A549 (cell line): ENCODE measurements at regions not wholly inside any gene's neighbourhood (a gene's known extent, or its start where the extent isn't known, plus 50 kb on each side); places are given as distances from the start of the nearest gene placed in this dataset.

Source experiments
- ATAC-seq, 2 experiments: fragments of 200-7000 bp in 1 of 2; fragments of >200 bp in 1 of 2; cut with Nextera tagmentation in 1 of 2; cut with Tn5 transposase in 1 of 2; 3 replicates each; pipeline versions ENCODE4 v1.8.0 to v1.9.1; 2018 to 2020; ENCODE audit warnings: mild to moderate bottlenecking in 1 of 2, moderate library complexity in 1 of 2
- CTCF ChIA-PET: fragments of 300-600 bp; sonication (Branson Sonifier 250); formaldehyde crosslinking; extraction: SDS; loops from one replicate; lab custom pipeline; 2021; ENCODE audit warnings: antibody characterized with exemption, inconsistent platforms; lab: Yijun Ruan, JAX
- POLR2A ChIA-PET: fragments of 350-600 bp; formaldehyde crosslinking; extraction: SDS; loops from one replicate; lab custom pipeline; 2021; ENCODE audit warnings: antibody characterized with exemption, inconsistent platforms; lab: Yijun Ruan, JAX
- DNase-seq, 2 experiments: peaks; one replicate each; pipeline versions ENCODE4 v3.0.0 to v3.0.0-alpha.2; 2011 to 2016; ENCODE audit warnings: low read depth in 1 of 2, low spot score in 1 of 2
- FAIRE-seq: peaks from 2 replicates; lab custom pipeline; 2011; peaks lifted over from hg19 to GRCh38; lab: Jason Lieb, UNC
- H3K27ac ChIP-seq, 2 experiments: fragments of >200 bp; sonication (Bioruptor Twin); formaldehyde crosslinking; 3 replicates each; pipeline ENCODE4 v1.5.1; 2016 to 2017
- H3K4me1 ChIP-seq: fragments of >200 bp; sonication (Bioruptor Twin); formaldehyde crosslinking; 3 replicates; pipeline ENCODE4 v1.6.1; 2016
- H3K4me2 ChIP-seq: fragments of >200 bp; sonication (Bioruptor Twin); formaldehyde crosslinking; 3 replicates; pipeline ENCODE4 v1.6.1; 2016
- H3K4me3 ChIP-seq: fragments of >200 bp; sonication (Bioruptor Twin); formaldehyde crosslinking; 3 replicates; pipeline ENCODE4 v1.5.1; 2016
- H3K9me3 ChIP-seq: fragments of >200 bp; sonication (Bioruptor Twin); formaldehyde crosslinking; 3 replicates; pipeline ENCODE4 v1.6.1; 2016
- ATOH8 ChIP-seq: fragments of 250-450 bp; sonication (Bioruptor Pico); IDR thresholded peaks from 2 replicates; pipeline ENCODE4 v1.5.0; 2020; ENCODE audit warnings: low read depth, mild to moderate bottlenecking, moderate library complexity
- BCL3 ChIP-seq: fragments of >200 bp; sonication (Bioruptor Twin); formaldehyde crosslinking; IDR thresholded peaks from 3 replicates; pipeline ENCODE4 v1.6.1; 2016
- CBX2 ChIP-seq: fragments of 200-600 bp; sonication (generic); IDR thresholded peaks from 2 replicates; pipeline ENCODE4 v1.6.1; 2016; ENCODE audit warnings: low read depth, mild to moderate bottlenecking, borderline replicate concordance
- CEBPB ChIP-seq, 2 experiments: fragments of >200 bp in 1 of 2; sonication (Bioruptor Twin) in 1 of 2; formaldehyde crosslinking in 1 of 2; IDR thresholded peaks; 2 replicates each; pipeline ENCODE4 v1.6.1; 2012 to 2016
- CHD2 ChIP-seq: fragments of 150-350 bp; IDR thresholded peaks from 2 replicates; pipeline ENCODE4 v1.6.1; 2014; ENCODE audit warnings: low read length; ENCODE audit not compliant: partially characterized antibody
- CHD4 ChIP-seq: fragments of 200-600 bp; sonication (generic); IDR thresholded peaks from 2 replicates; pipeline ENCODE4 v1.6.1; 2016; ENCODE audit warnings: antibody characterized with exemption, mild to moderate bottlenecking, borderline replicate concordance
- CTCF ChIP-seq: fragments of >200 bp; sonication (Bioruptor Twin); formaldehyde crosslinking; IDR thresholded peaks from 3 replicates; pipeline ENCODE4 v1.5.1; 2016
- E2F6 ChIP-seq: IDR thresholded peaks from 2 replicates; pipeline ENCODE4 v1.6.1; 2012; ENCODE audit warnings: low read depth, borderline replicate concordance
- EHF ChIP-seq: fragments of 250-450 bp; sonication (Bioruptor Pico); IDR thresholded peaks from 2 replicates; pipeline ENCODE4 v1.5.0; 2020; ENCODE audit warnings: mild to moderate bottlenecking
- ELK1 ChIP-seq: fragments of 150-350 bp; IDR thresholded peaks from 2 replicates; pipeline ENCODE4 v1.6.1; 2014; ENCODE audit warnings: low read depth, mild to moderate bottlenecking, low read length
- FOSL2 ChIP-seq, 2 experiments: fragments of 450-650 bp in 1 of 2; fragments of >200 bp in 1 of 2; sonication (Bioruptor Twin) in 1 of 2; formaldehyde crosslinking; IDR thresholded peaks; 2 replicates each; pipeline versions ENCODE4 v1.5.0 to v1.6.1; 2016 to 2020; ENCODE audit warnings: mild to moderate bottlenecking in 1 of 2, moderate library complexity in 1 of 2
- FOXS1 ChIP-seq: fragments of 250-450 bp; sonication (Bioruptor Pico); IDR thresholded peaks from 2 replicates; pipeline ENCODE4 v1.5.0; 2020; ENCODE audit warnings: mild to moderate bottlenecking, moderate library complexity
- HOXB13 ChIP-seq: fragments of 250-450 bp; sonication (Bioruptor Pico); IDR thresholded peaks from 2 replicates; pipeline ENCODE4 v1.5.0; 2020; ENCODE audit warnings: low read depth, mild to moderate bottlenecking, moderate library complexity
- JUNB ChIP-seq: fragments of >200 bp; sonication (Bioruptor Twin); formaldehyde crosslinking; IDR thresholded peaks from 2 replicates; pipeline ENCODE4 v1.6.1; 2016
- KDM5A ChIP-seq: fragments of 200-600 bp; sonication (generic); IDR thresholded peaks from 2 replicates; pipeline ENCODE4 v1.6.1; 2016; ENCODE audit warnings: antibody characterized with exemption, mild to moderate bottlenecking
- MAFK ChIP-seq: fragments of 450-650 bp; IDR thresholded peaks from 2 replicates; pipeline ENCODE4 v1.6.1; 2014; ENCODE audit not compliant: partially characterized antibody
- MAZ ChIP-seq: fragments of 150-350 bp; IDR thresholded peaks from 2 replicates; pipeline ENCODE4 v1.6.1; 2014; ENCODE audit warnings: antibody characterized with exemption, low read depth, low read length, borderline replicate concordance
- NPAS2 ChIP-seq: fragments of 250-450 bp; sonication (Bioruptor Pico); IDR thresholded peaks from 2 replicates; pipeline ENCODE4 v1.8.0; 2022; ENCODE audit warnings: mild to moderate bottlenecking, moderate library complexity, borderline replicate concordance
- NR3C1 ChIP-seq: fragments of >200 bp; sonication (Bioruptor Twin); formaldehyde crosslinking; IDR thresholded peaks from 3 replicates; pipeline ENCODE4 v1.6.1; 2017
- PBX3 ChIP-seq: IDR thresholded peaks from 2 replicates; pipeline ENCODE4 v1.6.1; 2012
- PHF8 ChIP-seq: fragments of 200-600 bp; sonication (generic); IDR thresholded peaks from 2 replicates; pipeline ENCODE4 v1.6.1; 2016; ENCODE audit warnings: low read depth, mild to moderate bottlenecking, antibody characterized with exemption, moderate library complexity, borderline replicate concordance
- POLR2A ChIP-seq: IDR thresholded peaks from 2 replicates; pipeline ENCODE4 v1.6.1; 2012; ENCODE audit warnings: mild to moderate bottlenecking, low read length
- RAD21 ChIP-seq, 2 experiments: fragments of >200 bp in 1 of 2; sonication (Bioruptor Twin) in 1 of 2; formaldehyde crosslinking in 1 of 2; IDR thresholded peaks in 1 of 2; conservative IDR thresholded peaks in 1 of 2; 2 replicates in 1 of 2; 3 replicates in 1 of 2; pipeline ENCODE4 v1.6.1; 2012 to 2018; ENCODE audit warnings: inconsistent platforms in 1 of 2
- RFX5 ChIP-seq: fragments of 450-650 bp; IDR thresholded peaks from 2 replicates; pipeline ENCODE4 v1.7.1; 2014; ENCODE audit warnings: antibody characterized with exemption, mild to moderate bottlenecking, moderate library complexity
- RNF2 ChIP-seq: fragments of 200-600 bp; sonication (generic); IDR thresholded peaks from 2 replicates; pipeline ENCODE4 v1.6.1; 2016; ENCODE audit warnings: low read depth, mild to moderate bottlenecking, antibody characterized with exemption, moderate library complexity, borderline replicate concordance
- SMC3 ChIP-seq: fragments of >200 bp; sonication (Bioruptor Twin); formaldehyde crosslinking; IDR thresholded peaks from 3 replicates; pipeline ENCODE4 v1.6.1; 2018; ENCODE audit warnings: inconsistent platforms
- SREBF2 ChIP-seq: fragments of 450-650 bp; IDR thresholded peaks from 2 replicates; pipeline ENCODE4 v1.6.1; 2014; ENCODE audit warnings: mild to moderate bottlenecking, moderate library complexity
- ZC3H11A ChIP-seq: fragments of 450-650 bp; IDR thresholded peaks from 2 replicates; pipeline ENCODE4 v1.6.1; 2014; ENCODE audit warnings: antibody characterized with exemption, mild to moderate bottlenecking
- ZFP36 ChIP-seq: fragments of 450-650 bp; IDR thresholded peaks from 2 replicates; pipeline ENCODE4 v1.6.1; 2014; ENCODE audit warnings: borderline replicate concordance; ENCODE audit not compliant: partially characterized antibody
- ZNF302 ChIP-seq: fragments of 250-450 bp; sonication (Bioruptor Pico); IDR thresholded peaks from 2 replicates; pipeline ENCODE4 v1.9.0; 2021; ENCODE audit warnings: inconsistent platforms, mild to moderate bottlenecking, moderate library complexity
- ZSCAN20 ChIP-seq: fragments of 250-450 bp; sonication (Bioruptor Pico); IDR thresholded peaks from 2 replicates; pipeline ENCODE4 v1.8.0; 2022; ENCODE audit warnings: mild to moderate bottlenecking, moderate library complexity
- WGBS: methylation state at CpG from one replicate; pipeline ENCODE4 v1.1.6; 2017; ENCODE audit errors: missing lambda C conversion rate; 5-methylcytosine and 5-hydroxymethylcytosine counted together

GRCh38 chr14:95008445-95009217 is 148.7 kb downstream of the DICER1 start:
- ATAC-seq: no peak
- no peak for DNase-seq
- POLR2A ChIA-PET: no interaction called here
- H3K9me3 ChIP-seq: no peaks in the 10 kb centered on the region
- H3K4me2 ChIP-seq: no peak overlapping the region
- CTCF ChIA-PET: no interaction called here
- 55% methylated on average over 15 of the region's 15 CpGs for WGBS
- FAIRE-seq: no peak
- H3K4me1 ChIP-seq: no peaks in the 10 kb centered on the region
- no peak overlapping the region for H3K4me3 ChIP-seq
- no peak overlapping the region for H3K27ac ChIP-seq
- TF ChIP-seq EHF (CRISPR knock-in tag): no peak
- no peak for TF ChIP-seq ZFP36
- TF ChIP-seq E2F6: no peak
- no peak for TF ChIP-seq CEBPB (IDR thresholded peaks at IDR 0.05)
- TF ChIP-seq RNF2: no peak
- TF ChIP-seq ZC3H11A: no peak
- TF ChIP-seq HOXB13: no peak
- TF ChIP-seq KDM5A: no peak
- TF ChIP-seq MAZ: no peak
- TF ChIP-seq CHD2: no peak
- TF ChIP-seq ZSCAN20: no peak
- no peak for TF ChIP-seq BCL3
- no peak for TF ChIP-seq ELK1
- TF ChIP-seq CBX2: no peak
- TF ChIP-seq SREBF2: no peak

- no peak for DNase-seq
- no peak overlapping the region for H3K4me2 ChIP-seq
- H3K9me3 ChIP-seq: no peaks in the 10 kb centered on the region
- 53% methylated on average over 7 of the region's 7 CpGs for WGBS
- no peak overlapping the region for H3K4me3 ChIP-seq
- POLR2A ChIA-PET: no interaction called here
- ATAC-seq: no peak
- H3K27ac ChIP-seq: no peak overlapping the region
- TF ChIP-seq RAD21 (conservative IDR thresholded peaks at IDR 0.05 in 1 of 2, IDR thresholded peaks at IDR 0.05 in 1 of 2) (no peak), PBX3 (no peak), PHF8 (no peak), CTCF (no peak), NR3C1 (no peak), POLR2A (no peak), CHD4 (no peak), RNF2 (no peak), ZNF302 (CRISPR knock-in tag) (no peak), JUNB (no peak), MAFK (no peak), FOSL2 (IDR thresholded peaks at IDR 0.05) (no peak), FOSL2 (CRISPR knock-in tag; IDR thresholded peaks at IDR 0.05) (no peak), NPAS2 (no peak), SMC3 (no peak), ATOH8 (CRISPR knock-in tag) (no peak), MAZ (no peak), FOXS1 (CRISPR knock-in tag) (no peak), E2F6 (no peak), RFX5 (no peak)
- TF ChIP-seq, all 56 proteins: peak for 0
- CTCF ChIA-PET: interaction anchor here (0.8 kb wide), 1 partner anchor 10 kb away, joined by 3 read pairs; no protein-coding TSS in a partner anchor
- no peaks in the 10 kb centered on the region for H3K4me1 ChIP-seq
- no peak for FAIRE-seq
Measured at GRCh38 chr14:95007921-95008320, 149.4 kb downstream of the DICER1 start.
